Spleen (tissue), 11 donors: ENCODE measurements at regions not wholly inside any gene's neighbourhood (a gene's known extent, or its start where the extent isn't known, plus 50 kb on each side); places are given as distances from the start of the nearest gene placed in this dataset.
"Not testable (repeated sequence)": the region's sequence is repeated elsewhere in the genome, so short reads cannot be mapped to it uniquely, and the experiment has no call there.

Source experiments
- DNase-seq: peaks from one replicate; pipeline ENCODE4 v3.0.0-alpha.2; 2020
- H3K27ac ChIP-seq, 8 donors: fragments of 200-600 bp; sonication (generic) in 7 of 8; 1 replicate in 4 of 8; 2 replicates in 4 of 8; pipeline versions ENCODE4 v1.5.0 to v1.8.0; 2016 to 2021; ENCODE audit warnings: inconsistent platforms in 4 of 8, mild to moderate bottlenecking in 4 of 8, moderate library complexity in 1 of 8
- H3K27me3 ChIP-seq, 7 donors: fragments of 200-600 bp; sonication (generic) in 6 of 7; replicated peaks in 1 of 7; 1 replicate in 4 of 7; 2 replicates in 3 of 7; pipeline versions ENCODE4 v1.5.0 to v1.8.0; 2016 to 2021; ENCODE audit warnings: inconsistent platforms in 3 of 7, mild to moderate bottlenecking in 1 of 7
- H3K36me3 ChIP-seq, 6 donors: fragments of 200-600 bp; sonication (generic) in 5 of 6; 1 replicate in 4 of 6; 2 replicates in 2 of 6; pipeline versions ENCODE4 v1.5.0 to v1.8.0; 2016 to 2021; ENCODE audit warnings: inconsistent platforms in 2 of 6
- H3K4me1 ChIP-seq, 6 donors: fragments of 200-600 bp; sonication (generic) in 5 of 6; 1 replicate in 3 of 6; 2 replicates in 3 of 6; pipeline versions ENCODE4 v1.5.0 to v1.8.0; 2016 to 2021; ENCODE audit warnings: inconsistent platforms in 3 of 6
- H3K4me3 ChIP-seq, 8 donors: fragments of 200-600 bp; sonication (generic) in 7 of 8; 1 replicate in 4 of 8; 2 replicates in 4 of 8; pipeline versions ENCODE4 v1.5.0 to v1.8.0; 2016 to 2021; ENCODE audit warnings: inconsistent platforms in 4 of 8, mild to moderate bottlenecking in 4 of 8, moderate library complexity in 2 of 8
- H3K9me3 ChIP-seq, 8 donors: fragments of 200-600 bp; sonication (generic) in 7 of 8; 1 replicate in 4 of 8; 2 replicates in 4 of 8; pipeline versions ENCODE4 v1.5.0 to v1.8.0; 2016 to 2021; ENCODE audit warnings: inconsistent platforms in 4 of 8
- POLR2A ChIP-seq, 3 donors: fragments of 450-650 bp; IDR thresholded peaks; one replicate each; pipeline ENCODE4 v1.5.1; 2017; ENCODE audit warnings: antibody characterized with exemption in 3 of 3, mild to moderate bottlenecking in 1 of 3
- POLR2AphosphoS5 ChIP-seq, 3 donors: sonication (generic); formaldehyde crosslinking; IDR thresholded peaks; one replicate each; pipeline ENCODE4 v1.5.1; 2017; ENCODE audit warnings: antibody characterized with exemption in 3 of 3
- WGBS, 5 donors: extraction: QIAGEN DNeasy Blood & Tissue Kit in 3 of 5; methylation state at CpG; one replicate each; pipeline versions ENCODE4 v1.1.5 to v1.1.7; 2013 to 2018; 5-methylcytosine and 5-hydroxymethylcytosine counted together
- intact Hi-C: fragments of 100-400 bp; cut with DNase I; formaldehyde crosslinking; loops from one replicate; pipeline ENCODE4 v1.15.0; 2023; ENCODE audit warnings: low total_unique reads
- TF ChIP-seq, protein P1 (sequence below), 11 experiments: fragments of 200-600 bp in 7 of 11; fragments of 450-650 bp in 4 of 11; sonication (generic) in 4 of 11; IDR thresholded peaks in 8 of 11; conservative IDR thresholded peaks in 3 of 11; 1 replicate in 7 of 11; 2 replicates in 4 of 11; pipeline versions ENCODE4 v1.4.0 to v1.8.0; 2016 to 2021; ENCODE audit warnings: antibody characterized with exemption in 11 of 11, inconsistent platforms in 4 of 11, mild to moderate bottlenecking in 1 of 11
- donor health status: healthy with polysubstance abuse.
- donor health status: DM: no; HTN: no; CAD: no; lungs with moderate emphysema.
- donor health status: DM: no; HTN: no; CAD: no.
- donor health status: Bipolar disorder and iron deficiency.
- donor health status: healthy.
- donor health status: DM: no; HTN: no; CAD: no.
- donor health status: DM: yes; HTN: yes; CAD: no.

DNA sequence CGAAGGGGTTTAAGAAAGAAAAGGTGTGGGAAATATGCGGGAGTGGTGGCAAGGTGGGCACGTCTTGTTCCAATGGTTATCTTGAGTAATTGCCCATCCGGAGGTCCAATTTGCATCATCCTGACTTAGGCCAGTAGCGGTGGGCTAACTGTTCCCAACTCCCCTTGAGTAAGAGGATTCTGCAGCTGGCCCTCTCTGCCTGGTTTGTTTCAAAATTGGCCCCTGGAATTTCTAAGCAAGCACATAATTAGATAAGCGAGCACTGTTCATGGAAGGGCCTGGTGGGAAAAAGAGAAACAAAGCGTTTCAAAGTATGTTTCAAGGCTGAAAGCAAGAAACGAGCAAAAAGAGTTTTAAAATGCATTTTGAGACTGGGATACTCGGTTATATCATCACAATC lies 198.2 kb downstream of the CEP135 start:
- no peak for DNase-seq

DNA sequence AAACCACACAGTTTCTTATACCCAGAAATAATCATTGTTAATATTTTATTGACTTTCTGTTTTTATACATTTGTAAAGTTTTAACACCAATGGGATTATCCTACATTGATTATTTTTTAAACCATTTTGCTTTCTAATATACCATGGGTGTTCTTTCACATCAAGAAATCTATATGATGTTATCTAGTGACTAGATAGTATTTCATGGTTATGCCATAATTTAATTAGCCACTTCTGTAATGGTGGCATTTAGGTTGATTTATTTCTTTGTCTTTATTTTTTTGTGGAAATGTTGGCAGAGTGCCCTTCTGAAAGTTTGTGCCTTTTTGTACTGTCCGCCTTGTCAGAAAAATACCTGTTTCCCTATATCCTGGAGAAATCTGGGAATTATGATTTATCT lies 193.3 kb downstream of the CEP135 start:
- 85 to 97% (median 91%) methylated on average over 1 of the region's 1 CpG for WGBS, 5 donors
- Histone ChIP-seq H3K4me1 (no peaks in the 10 kb centered on the region), H3K36me3 (no peaks in the 10 kb centered on the region), H3K4me3 (no peak overlapping the region), H3K27me3 (no peaks in the 10 kb centered on the region), H3K9me3 (no peaks in the 10 kb centered on the region), H3K27ac (no peak overlapping the region)
- TF ChIP-seq POLR2AphosphoS5 (IDR thresholded peaks at IDR 0.05): no peak
- TF ChIP-seq POLR2A (IDR thresholded peaks at IDR 0.05): no peak
- TF ChIP-seq, protein P1, sequence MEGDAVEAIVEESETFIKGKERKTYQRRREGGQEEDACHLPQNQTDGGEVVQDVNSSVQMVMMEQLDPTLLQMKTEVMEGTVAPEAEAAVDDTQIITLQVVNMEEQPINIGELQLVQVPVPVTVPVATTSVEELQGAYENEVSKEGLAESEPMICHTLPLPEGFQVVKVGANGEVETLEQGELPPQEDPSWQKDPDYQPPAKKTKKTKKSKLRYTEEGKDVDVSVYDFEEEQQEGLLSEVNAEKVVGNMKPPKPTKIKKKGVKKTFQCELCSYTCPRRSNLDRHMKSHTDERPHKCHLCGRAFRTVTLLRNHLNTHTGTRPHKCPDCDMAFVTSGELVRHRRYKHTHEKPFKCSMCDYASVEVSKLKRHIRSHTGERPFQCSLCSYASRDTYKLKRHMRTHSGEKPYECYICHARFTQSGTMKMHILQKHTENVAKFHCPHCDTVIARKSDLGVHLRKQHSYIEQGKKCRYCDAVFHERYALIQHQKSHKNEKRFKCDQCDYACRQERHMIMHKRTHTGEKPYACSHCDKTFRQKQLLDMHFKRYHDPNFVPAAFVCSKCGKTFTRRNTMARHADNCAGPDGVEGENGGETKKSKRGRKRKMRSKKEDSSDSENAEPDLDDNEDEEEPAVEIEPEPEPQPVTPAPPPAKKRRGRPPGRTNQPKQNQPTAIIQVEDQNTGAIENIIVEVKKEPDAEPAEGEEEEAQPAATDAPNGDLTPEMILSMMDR (IDR thresholded peaks at IDR 0.05 in 8 of 11, conservative IDR thresholded peaks at IDR 0.05 in 3 of 11): no peak
- intact Hi-C loops: no loop called here
- DNase-seq: no peak

More for the DNA sequence above, 198.2 kb downstream of the CEP135 start:
- WGBS, 5 donors: 77 to 98% (median 87%) methylated on average over 9 of the region's 9 CpGs
- TF ChIP-seq POLR2A (IDR thresholded peaks at IDR 0.05) (no peak), POLR2AphosphoS5 (IDR thresholded peaks at IDR 0.05) (no peak)
- Histone ChIP-seq H3K9me3 (no peaks in the 10 kb centered on the region), H3K27ac (no peak overlapping the region), H3K27me3 (no peaks in the 10 kb centered on the region), H3K4me1 (no peaks in the 10 kb centered on the region), H3K36me3 (no peaks in the 10 kb centered on the region), H3K4me3 (no peak overlapping the region)
- intact Hi-C loops: no loop called here

- 58 to 93% (median 76%) methylated on average over 1 of the region's 1 CpG for WGBS, 5 donors
- Histone ChIP-seq H3K27ac (no peak overlapping the region), H3K36me3 (no peaks in the 10 kb centered on the region), H3K9me3 (no peaks in the 10 kb centered on the region), H3K4me1 (peaks cover 0 to 2% (median 0%) of the 10 kb centered on the region in 6 donors), H3K4me3 (no peak overlapping the region), H3K27me3 (no peaks in the 10 kb centered on the region)
- intact Hi-C loops: no loop called here
- no peak for DNase-seq
- TF ChIP-seq POLR2A (IDR thresholded peaks at IDR 0.05): no peak
- TF ChIP-seq, protein P1 (IDR thresholded peaks at IDR 0.05 in 8 of 11, conservative IDR thresholded peaks at IDR 0.05 in 3 of 11): no peak
- TF ChIP-seq POLR2AphosphoS5 (IDR thresholded peaks at IDR 0.05): no peak
These were observed 190.6 kb downstream of the CEP135 start for GRCh38 chr4:56139241-56139827.

DNA sequence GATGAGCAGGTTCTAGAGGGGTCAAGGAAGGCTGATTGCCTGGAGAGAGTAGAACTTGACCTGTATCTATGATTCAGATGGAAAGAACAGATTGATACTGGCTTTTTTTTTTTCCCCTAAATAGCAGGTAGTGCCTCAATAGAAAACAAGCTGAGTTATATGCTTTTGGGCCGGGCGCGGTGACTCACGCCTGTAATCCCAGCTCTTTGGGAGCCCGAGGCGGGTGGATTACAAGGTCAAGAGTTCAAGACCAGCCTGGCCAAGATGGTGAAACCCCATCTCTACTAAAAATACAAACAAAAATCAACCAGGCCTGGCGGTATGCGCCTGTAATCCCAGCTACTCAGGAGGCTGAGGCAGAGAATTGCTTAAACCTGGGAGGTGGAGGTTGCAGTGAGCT lies 186.1 kb downstream of the CEP135 start:
- H3K9me3 ChIP-seq, H3K4me1 ChIP-seq, H3K36me3 ChIP-seq, DNase-seq, H3K4me3 ChIP-seq, H3K27me3 ChIP-seq, intact Hi-C loops: not testable (repeated sequence)
- 83 to 95% (median 90%) methylated on average over 8 of the region's 8 CpGs for WGBS, 5 donors
- H3K27ac ChIP-seq: peak overlapping the region in 1 of 8 donors; percentile 10

GRCh38 chr4:56134266-56134665 lies 185.5 kb downstream of the CEP135 start:
- intact Hi-C loops: no loop called here
- no peaks in the 10 kb centered on the region for H3K36me3 ChIP-seq
- no peaks in the 10 kb centered on the region for H3K9me3 ChIP-seq
- H3K4me3 ChIP-seq: no peak overlapping the region
- peak in 2 of 3 donors; percentile 10 to 57 for TF ChIP-seq POLR2AphosphoS5 (IDR thresholded peaks at IDR 0.05)
- TF ChIP-seq POLR2A (IDR thresholded peaks at IDR 0.05): no peak
- peaks cover 0 to 2% (median 0%) of the 10 kb centered on the region in 6 donors for H3K4me1 ChIP-seq
- WGBS, 5 donors: 41 to 60% (median 58%) methylated on average over 2 of the region's 2 CpGs
- no peaks in the 10 kb centered on the region for H3K27me3 ChIP-seq
- DNase-seq: no peak
- H3K27ac ChIP-seq: peak overlapping the region in 1 of 8 donors; percentile 35
